ENCODE measurements at regions not wholly inside any gene's neighbourhood (a gene's known extent, or its start where the extent isn't known, plus 50 kb on each side); places are given as distances from the start of the nearest gene placed in this dataset.

- no peak for DNase-seq (ENCODE audit: low read depth in 2 of 2)
Observed at GRCh38 chr5:81856948-81857928, 106.3 kb upstream of the SSBP2 start.

- no peak for DNase-seq (ENCODE audit: low read depth in 2 of 2)
Observed at GRCh38 chr5:81855591-81855990, 104.7 kb upstream of the SSBP2 start.

- DNase-seq (ENCODE audit: low read depth in 2 of 2), result no peak
Observed at GRCh38 chr5:81854915-81855314, 104.0 kb upstream of the SSBP2 start.

- no peak for DNase-seq (ENCODE audit: low read depth in 2 of 2)
Observed at GRCh38 chr5:81854485-81854884, 103.6 kb upstream of the SSBP2 start.

- DNase-seq (ENCODE audit: low read depth in 2 of 2), result no peak
Observed at GRCh38 chr5:81853030-81853357, 102.1 kb upstream of the SSBP2 start.

GRCh38 chr5:81852291-81853029 is 101.6 kb upstream of the SSBP2 start:
- DNase-seq (ENCODE audit: low read depth in 2 of 2), result no peak

GRCh38 chr5:81851481-81852178 is 100.7 kb upstream of the SSBP2 start:
- peak; percentile 80 to 85 for DNase-seq (ENCODE audit: low read depth in 2 of 2)

GRCh38 chr5:81850501-81851357 is 99.8 kb upstream of the SSBP2 start:
- no peak for DNase-seq (ENCODE audit: low read depth in 2 of 2)

- no peak for DNase-seq (ENCODE audit: low read depth in 2 of 2)
Observed at GRCh38 chr5:81849770-81850367, 99.0 kb upstream of the SSBP2 start.

- DNase-seq (ENCODE audit: low read depth in 2 of 2), result no peak
Observed at GRCh38 chr5:81848362-81848880, 97.5 kb upstream of the SSBP2 start.

GRCh38 chr5:81846301-81846700 is 95.4 kb upstream of the SSBP2 start:
- DNase-seq (ENCODE audit: low read depth in 2 of 2), result no peak

- no peak for DNase-seq (ENCODE audit: low read depth in 2 of 2)
Observed at GRCh38 chr5:81843845-81844244, 92.9 kb upstream of the SSBP2 start.

GRCh38 chr5:81842795-81843398 is 92.0 kb upstream of the SSBP2 start:
- DNase-seq (ENCODE audit: low read depth in 2 of 2), result no peak

GRCh38 chr5:81839034-81839433 is 88.1 kb upstream of the SSBP2 start:
- DNase-seq (ENCODE audit: low read depth in 2 of 2), result no peak

- DNase-seq (ENCODE audit: low read depth in 2 of 2), result no peak
Observed at GRCh38 chr5:81838307-81838906, 87.5 kb upstream of the SSBP2 start.

GRCh38 chr5:81837667-81838306 is 86.9 kb upstream of the SSBP2 start:
- DNase-seq (ENCODE audit: low read depth in 2 of 2), result no peak

GRCh38 chr5:81835814-81836367 is 85.0 kb upstream of the SSBP2 start:
- no peak for DNase-seq (ENCODE audit: low read depth in 2 of 2)

GRCh38 chr5:81834021-81834660 is 83.2 kb upstream of the SSBP2 start:
- DNase-seq (ENCODE audit: low read depth in 2 of 2), result no peak

- no peak for DNase-seq (ENCODE audit: low read depth in 2 of 2)
Observed at GRCh38 chr5:81830596-81830995, 79.7 kb upstream of the SSBP2 start.

All from stimulated activated CD8-positive, alpha-beta memory T cell treated with anti-CD3 and anti-CD28 coated beads, Interleukin-2, amount 100 ng/mL, for 48 hours (primary cell).